ENCODE measurements at regions not wholly inside any gene's neighbourhood (a gene's known extent, or its start where the extent isn't known, plus 50 kb on each side); places are given as distances from the start of the nearest gene placed in this dataset.

DNA sequence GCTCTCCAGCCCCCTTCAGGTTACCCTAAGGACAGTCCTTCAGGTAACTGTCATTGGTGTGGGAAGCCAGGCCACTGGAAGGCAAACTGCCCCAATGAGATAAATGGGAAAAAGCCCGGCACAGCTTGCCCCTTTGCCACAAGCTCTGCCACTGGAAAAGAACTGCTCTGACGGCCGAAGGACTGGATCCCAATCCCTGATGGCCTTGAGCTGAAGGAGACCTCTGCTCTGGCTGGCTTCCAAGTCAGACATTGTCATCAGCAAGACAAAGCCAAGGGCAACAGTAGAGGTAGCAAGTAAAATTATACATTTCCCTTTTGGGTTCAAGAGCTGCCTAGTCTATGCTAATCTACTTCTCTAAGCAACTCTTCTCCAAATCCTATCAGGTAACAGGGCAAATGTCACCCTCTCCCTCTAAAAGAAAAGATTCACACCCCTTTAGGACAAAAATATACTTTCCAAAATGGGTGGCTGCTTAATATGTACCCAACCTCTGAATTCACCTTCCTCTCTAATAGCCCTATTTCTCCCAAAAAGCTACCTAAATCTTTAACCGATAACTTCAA, 145.8 kb downstream of the ADSS2 start:
- H3K36me3 ChIP-seq (ENCODE audit: insufficient read depth, low read length) = no peaks in the 10 kb centered on the region
- no peak for TF ChIP-seq EZH2 (IDR thresholded peaks at IDR 0.05; ENCODE audit: borderline replicate concordance, insufficient read depth, low read length, poor library complexity, severe bottlenecking)
- no peak for TF ChIP-seq TAF1 (IDR thresholded peaks at IDR 0.05; ENCODE audit: low read depth)
- TF ChIP-seq EP300 (conservative IDR thresholded peaks at IDR 0.05; ENCODE audit: poor library complexity, severe bottlenecking) = no peak
- TF ChIP-seq MXI1 (conservative IDR thresholded peaks at IDR 0.05; ENCODE audit: poor library complexity, severe bottlenecking) = no peak
- TF ChIP-seq RAD21 (conservative IDR thresholded peaks at IDR 0.05) = no peak
- no peak for TF ChIP-seq POLR2AphosphoS5 (IDR thresholded peaks at IDR 0.05)
- no peak for TF ChIP-seq REST (IDR thresholded peaks at IDR 0.05; ENCODE audit: borderline replicate concordance)
- TF ChIP-seq SMC3 (conservative IDR thresholded peaks at IDR 0.05; ENCODE audit: poor library complexity) = no peak
- TF ChIP-seq, protein P1, sequence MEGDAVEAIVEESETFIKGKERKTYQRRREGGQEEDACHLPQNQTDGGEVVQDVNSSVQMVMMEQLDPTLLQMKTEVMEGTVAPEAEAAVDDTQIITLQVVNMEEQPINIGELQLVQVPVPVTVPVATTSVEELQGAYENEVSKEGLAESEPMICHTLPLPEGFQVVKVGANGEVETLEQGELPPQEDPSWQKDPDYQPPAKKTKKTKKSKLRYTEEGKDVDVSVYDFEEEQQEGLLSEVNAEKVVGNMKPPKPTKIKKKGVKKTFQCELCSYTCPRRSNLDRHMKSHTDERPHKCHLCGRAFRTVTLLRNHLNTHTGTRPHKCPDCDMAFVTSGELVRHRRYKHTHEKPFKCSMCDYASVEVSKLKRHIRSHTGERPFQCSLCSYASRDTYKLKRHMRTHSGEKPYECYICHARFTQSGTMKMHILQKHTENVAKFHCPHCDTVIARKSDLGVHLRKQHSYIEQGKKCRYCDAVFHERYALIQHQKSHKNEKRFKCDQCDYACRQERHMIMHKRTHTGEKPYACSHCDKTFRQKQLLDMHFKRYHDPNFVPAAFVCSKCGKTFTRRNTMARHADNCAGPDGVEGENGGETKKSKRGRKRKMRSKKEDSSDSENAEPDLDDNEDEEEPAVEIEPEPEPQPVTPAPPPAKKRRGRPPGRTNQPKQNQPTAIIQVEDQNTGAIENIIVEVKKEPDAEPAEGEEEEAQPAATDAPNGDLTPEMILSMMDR (IDR thresholded peaks at IDR 0.05; ENCODE audit: poor library complexity, severe bottlenecking) = no peak

GRCh38 chr1:244306544-244306943, 145.2 kb downstream of the ADSS2 start:
- Histone ChIP-seq H3K9me3 (ENCODE audit: low read length) (no peaks in the 10 kb centered on the region), H3K27me3 (ENCODE audit: insufficient read depth, low read depth, low read length) (no peaks in the 10 kb centered on the region)

More for the DNA sequence above, 145.8 kb downstream of the ADSS2 start:
- H4K20me1 ChIP-seq (ENCODE audit: insufficient read depth) = no peaks in the 10 kb centered on the region
- H3K9me3 ChIP-seq (ENCODE audit: low read length) = no peaks in the 10 kb centered on the region
- H3K79me2 ChIP-seq (replicated peaks; ENCODE audit: insufficient read depth, low read length) = no peaks in the 10 kb centered on the region
- no peak overlapping the region for H3K27ac ChIP-seq (ENCODE audit: low read length)
- no peak overlapping the region for H3K9ac ChIP-seq (ENCODE audit: low read length)
- no peak overlapping the region for H2AFZ ChIP-seq (ENCODE audit: low read depth, low read length)
- H3K27me3 ChIP-seq (ENCODE audit: insufficient read depth, low read depth, low read length) = no peaks in the 10 kb centered on the region
- H3F3A ChIP-seq (ENCODE audit: insufficient read depth, low read length, poor library complexity, severe bottlenecking) = no peaks in the 10 kb centered on the region
- no peak overlapping the region for H3K4me2 ChIP-seq (ENCODE audit: low read length)
- H3K4me3 ChIP-seq (ENCODE audit: low read length) = no peak overlapping the region
- H3K9me2 ChIP-seq (ENCODE audit: insufficient read depth, low read length) = no peaks in the 10 kb centered on the region

More at GRCh38 chr1:244306544-244306943, 145.2 kb downstream of the ADSS2 start:
- TF ChIP-seq TAF1 (IDR thresholded peaks at IDR 0.05; ENCODE audit: low read depth) (no peak), SMC3 (conservative IDR thresholded peaks at IDR 0.05; ENCODE audit: poor library complexity) (no peak), RAD21 (conservative IDR thresholded peaks at IDR 0.05) (no peak), EP300 (conservative IDR thresholded peaks at IDR 0.05; ENCODE audit: poor library complexity, severe bottlenecking) (no peak), EZH2 (IDR thresholded peaks at IDR 0.05; ENCODE audit: borderline replicate concordance, insufficient read depth, low read length, poor library complexity, severe bottlenecking) (no peak), POLR2AphosphoS5 (IDR thresholded peaks at IDR 0.05) (no peak), REST (IDR thresholded peaks at IDR 0.05; ENCODE audit: borderline replicate concordance) (no peak), MXI1 (conservative IDR thresholded peaks at IDR 0.05; ENCODE audit: poor library complexity, severe bottlenecking) (no peak)
- TF ChIP-seq, protein P1 (IDR thresholded peaks at IDR 0.05; ENCODE audit: poor library complexity, severe bottlenecking) = no peak
- Histone ChIP-seq H3F3A (ENCODE audit: insufficient read depth, low read length, poor library complexity, severe bottlenecking) (no peaks in the 10 kb centered on the region), H3K4me2 (ENCODE audit: low read length) (no peak overlapping the region), H2AFZ (ENCODE audit: low read depth, low read length) (no peak overlapping the region), H3K79me2 (replicated peaks; ENCODE audit: insufficient read depth, low read length) (no peaks in the 10 kb centered on the region), H3K36me3 (ENCODE audit: insufficient read depth, low read length) (no peaks in the 10 kb centered on the region), H3K27ac (ENCODE audit: low read length) (no peak overlapping the region), H3K9ac (ENCODE audit: low read length) (no peak overlapping the region), H4K20me1 (ENCODE audit: insufficient read depth) (no peaks in the 10 kb centered on the region), H3K4me3 (ENCODE audit: low read length) (no peak overlapping the region), H3K9me2 (ENCODE audit: insufficient read depth, low read length) (no peaks in the 10 kb centered on the region)
